T-helper 17 cell (primary cell): ENCODE measurements at regions not wholly inside any gene's neighbourhood (a gene's known extent, or its start where the extent isn't known, plus 50 kb on each side); places are given as distances from the start of the nearest gene placed in this dataset.

Experiments used
- ATAC-seq: fragments of 150-1000 bp; cut with Tn5 transposase; 2 replicates; pipeline ENCODE4 v1.10.0; 2021; ENCODE audit warnings: mild to moderate bottlenecking, moderate library complexity
- DNase-seq, 3 donors: peaks; one replicate each; pipeline versions ENCODE4 v3.0.0 to v3.0.0-alpha.2; 2020 to 2021
- H3K9me3 ChIP-seq: one replicate; pipeline ENCODE4 v1.7.0; 2013; ENCODE audit warnings: low read length, mild to moderate bottlenecking; ENCODE audit not compliant: control insufficient read depth, poor library complexity, severe bottlenecking
- H3K27ac Mint-ChIP-seq: one replicate; pipeline ENCODE4 v1.8.0; 2022; ENCODE audit warnings: mild to moderate bottlenecking, moderate library complexity, mixed read lengths
- H3K27me3 Mint-ChIP-seq: one replicate; pipeline ENCODE4 v1.8.0; 2022; ENCODE audit warnings: mixed read lengths
- H3K36me3 Mint-ChIP-seq: one replicate; pipeline ENCODE4 v1.8.0; 2022; ENCODE audit warnings: low read depth, mixed read lengths
- H3K4me1 Mint-ChIP-seq: one replicate; pipeline ENCODE4 v1.8.0; 2022; ENCODE audit warnings: mild to moderate bottlenecking, mixed read lengths
- H3K4me3 Mint-ChIP-seq: one replicate; pipeline ENCODE4 v1.8.0; 2022; ENCODE audit warnings: mild to moderate bottlenecking, moderate library complexity, mixed read lengths

GRCh38 chr6:155791186-155791585 lies 335.5 kb upstream of the NOX3 start:
- ATAC-seq (no peak), DNase-seq (no peak)
- Mint-ChIP-seq H3K4me3 (no peak overlapping the region), H3K27ac (no peak overlapping the region), H3K36me3 (peaks cover 2% of the 10 kb centered on the region), H3K27me3 (peaks cover 5% of the 10 kb centered on the region), H3K4me1 (no peaks in the 10 kb centered on the region)
- H3K9me3 ChIP-seq, result no peaks in the 10 kb centered on the region

GRCh38 chr6:155787168-155787567 lies 331.5 kb upstream of the NOX3 start:
- Mint-ChIP-seq H3K27me3 (no peaks in the 10 kb centered on the region), H3K4me1 (no peaks in the 10 kb centered on the region), H3K4me3 (no peak overlapping the region), H3K36me3 (peaks cover 2% of the 10 kb centered on the region), H3K27ac (no peak overlapping the region)
- no peaks in the 10 kb centered on the region for H3K9me3 ChIP-seq
- DNase-seq (no peak), ATAC-seq (no peak)

GRCh38 chr6:155786528-155786927 lies 330.9 kb upstream of the NOX3 start:
- H3K4me1 Mint-ChIP-seq, result no peaks in the 10 kb centered on the region
- no peaks in the 10 kb centered on the region for H3K9me3 ChIP-seq
- ATAC-seq (no peak), DNase-seq (no peak)
- no peaks in the 10 kb centered on the region for H3K27me3 Mint-ChIP-seq
- H3K27ac Mint-ChIP-seq, result no peak overlapping the region
- H3K36me3 Mint-ChIP-seq, result peaks cover 2% of the 10 kb centered on the region
- H3K4me3 Mint-ChIP-seq, result no peak overlapping the region

GRCh38 chr6:155782739-155783459 lies 327.3 kb upstream of the NOX3 start:
- DNase-seq (no peak), ATAC-seq (no peak)
- Mint-ChIP-seq H3K4me3 (no peak overlapping the region), H3K4me1 (no peaks in the 10 kb centered on the region), H3K27ac (no peak overlapping the region), H3K36me3 (peaks cover 2% of the 10 kb centered on the region), H3K27me3 (no peaks in the 10 kb centered on the region)
- H3K9me3 ChIP-seq, result no peaks in the 10 kb centered on the region

GRCh38 chr6:155782320-155782731 lies 326.7 kb upstream of the NOX3 start:
- Mint-ChIP-seq H3K4me3 (no peak overlapping the region), H3K27me3 (no peaks in the 10 kb centered on the region)

GRCh38 chr6:155779456-155779855 lies 323.8 kb upstream of the NOX3 start:
- H3K27ac Mint-ChIP-seq, result no peak overlapping the region
- no peak for ATAC-seq
- H3K4me1 Mint-ChIP-seq, result no peaks in the 10 kb centered on the region

More at GRCh38 chr6:155782320-155782731, 326.7 kb upstream of the NOX3 start:
- Mint-ChIP-seq H3K4me1 (no peaks in the 10 kb centered on the region), H3K36me3 (peaks cover 2% of the 10 kb centered on the region), H3K27ac (no peak overlapping the region)
- no peak for ATAC-seq
- H3K9me3 ChIP-seq, result no peaks in the 10 kb centered on the region
- DNase-seq, result no peak

GRCh38 chr6:155778336-155778735 lies 322.7 kb upstream of the NOX3 start:
- H3K27me3 Mint-ChIP-seq, result no peaks in the 10 kb centered on the region

More at GRCh38 chr6:155779456-155779855, 323.8 kb upstream of the NOX3 start:
- no peak for DNase-seq
- H3K9me3 ChIP-seq, result no peaks in the 10 kb centered on the region
- no peaks in the 10 kb centered on the region for H3K36me3 Mint-ChIP-seq
- H3K27me3 Mint-ChIP-seq, result no peaks in the 10 kb centered on the region
- no peak overlapping the region for H3K4me3 Mint-ChIP-seq

GRCh38 chr6:155771822-155772221 lies 316.2 kb upstream of the NOX3 start:
- no peak overlapping the region for H3K4me3 Mint-ChIP-seq
- ATAC-seq (no peak), DNase-seq (no peak)
- no peaks in the 10 kb centered on the region for H3K4me1 Mint-ChIP-seq
- H3K27ac Mint-ChIP-seq, result no peak overlapping the region
- H3K27me3 Mint-ChIP-seq, result no peaks in the 10 kb centered on the region
- no peaks in the 10 kb centered on the region for H3K9me3 ChIP-seq
- no peaks in the 10 kb centered on the region for H3K36me3 Mint-ChIP-seq

More at GRCh38 chr6:155778336-155778735, 322.7 kb upstream of the NOX3 start:
- Mint-ChIP-seq H3K4me1 (no peaks in the 10 kb centered on the region), H3K36me3 (no peaks in the 10 kb centered on the region), H3K27ac (no peak overlapping the region), H3K4me3 (no peak overlapping the region)
- ATAC-seq, result no peak
- H3K9me3 ChIP-seq, result no peaks in the 10 kb centered on the region
- no peak for DNase-seq

GRCh38 chr6:155770856-155771255 lies 315.2 kb upstream of the NOX3 start:
- H3K9me3 ChIP-seq, result no peaks in the 10 kb centered on the region
- H3K27me3 Mint-ChIP-seq, result no peaks in the 10 kb centered on the region
- ATAC-seq, result no peak
- no peaks in the 10 kb centered on the region for H3K36me3 Mint-ChIP-seq
- H3K27ac Mint-ChIP-seq, result no peak overlapping the region
- DNase-seq, result no peak
- H3K4me3 Mint-ChIP-seq, result no peak overlapping the region
- no peaks in the 10 kb centered on the region for H3K4me1 Mint-ChIP-seq

GRCh38 chr6:155770313-155770712 lies 314.7 kb upstream of the NOX3 start:
- no peaks in the 10 kb centered on the region for H3K9me3 ChIP-seq
- Mint-ChIP-seq H3K4me3 (no peak overlapping the region), H3K4me1 (no peaks in the 10 kb centered on the region), H3K36me3 (no peaks in the 10 kb centered on the region), H3K27ac (no peak overlapping the region), H3K27me3 (no peaks in the 10 kb centered on the region)
- DNase-seq (no peak), ATAC-seq (no peak)

GRCh38 chr6:155765275-155766194 lies 309.9 kb upstream of the NOX3 start:
- ATAC-seq (no peak), DNase-seq (no peak)
- H3K4me1 Mint-ChIP-seq, result no peaks in the 10 kb centered on the region
- H3K4me3 Mint-ChIP-seq, result no peak overlapping the region
- H3K36me3 Mint-ChIP-seq, result no peaks in the 10 kb centered on the region
- no peaks in the 10 kb centered on the region for H3K27me3 Mint-ChIP-seq
- H3K9me3 ChIP-seq, result no peaks in the 10 kb centered on the region
- H3K27ac Mint-ChIP-seq, result no peak overlapping the region

GRCh38 chr6:155762649-155763048 lies 307.0 kb upstream of the NOX3 start:
- ATAC-seq (no peak), DNase-seq (no peak)
- H3K9me3 ChIP-seq, result no peaks in the 10 kb centered on the region
- Mint-ChIP-seq H3K4me1 (no peaks in the 10 kb centered on the region), H3K4me3 (no peak overlapping the region), H3K36me3 (no peaks in the 10 kb centered on the region), H3K27ac (no peak overlapping the region), H3K27me3 (no peaks in the 10 kb centered on the region)

GRCh38 chr6:155755452-155755851 lies 299.8 kb upstream of the NOX3 start:
- no peak for ATAC-seq
- H3K4me3 Mint-ChIP-seq, result no peak overlapping the region
- H3K27me3 Mint-ChIP-seq, result no peaks in the 10 kb centered on the region
- H3K27ac Mint-ChIP-seq, result no peak overlapping the region
- H3K9me3 ChIP-seq, result no peaks in the 10 kb centered on the region
- no peak for DNase-seq
- no peaks in the 10 kb centered on the region for H3K4me1 Mint-ChIP-seq
- H3K36me3 Mint-ChIP-seq, result no peaks in the 10 kb centered on the region
